ENCODE measurements at regions not wholly inside any gene's neighbourhood (a gene's known extent, or its start where the extent isn't known, plus 50 kb on each side); places are given as distances from the start of the nearest gene placed in this dataset.

- no peak overlapping the region for H3K27ac ChIP-seq (ENCODE audit: low read depth, low read length)
- H3K27me3 Mint-ChIP-seq (ENCODE audit: insufficient read depth) = no peaks in the 10 kb centered on the region
- DNase-seq = no peak
- H3K36me3 ChIP-seq (ENCODE audit: control insufficient read depth, insufficient read depth, low read length) = no peaks in the 10 kb centered on the region
- H3K4me3 ChIP-seq (ENCODE audit: low read length) = no peak overlapping the region
- H3K9ac ChIP-seq (ENCODE audit: extremely low read depth, low read length, poor library complexity, severe bottlenecking) = no peak overlapping the region
- no peaks in the 10 kb centered on the region for H3K4me1 Mint-ChIP-seq
- no peak overlapping the region for H3K4me3 Mint-ChIP-seq
- no peaks in the 10 kb centered on the region for H3K36me3 Mint-ChIP-seq (ENCODE audit: low read depth)
- TF ChIP-seq, protein P1, sequence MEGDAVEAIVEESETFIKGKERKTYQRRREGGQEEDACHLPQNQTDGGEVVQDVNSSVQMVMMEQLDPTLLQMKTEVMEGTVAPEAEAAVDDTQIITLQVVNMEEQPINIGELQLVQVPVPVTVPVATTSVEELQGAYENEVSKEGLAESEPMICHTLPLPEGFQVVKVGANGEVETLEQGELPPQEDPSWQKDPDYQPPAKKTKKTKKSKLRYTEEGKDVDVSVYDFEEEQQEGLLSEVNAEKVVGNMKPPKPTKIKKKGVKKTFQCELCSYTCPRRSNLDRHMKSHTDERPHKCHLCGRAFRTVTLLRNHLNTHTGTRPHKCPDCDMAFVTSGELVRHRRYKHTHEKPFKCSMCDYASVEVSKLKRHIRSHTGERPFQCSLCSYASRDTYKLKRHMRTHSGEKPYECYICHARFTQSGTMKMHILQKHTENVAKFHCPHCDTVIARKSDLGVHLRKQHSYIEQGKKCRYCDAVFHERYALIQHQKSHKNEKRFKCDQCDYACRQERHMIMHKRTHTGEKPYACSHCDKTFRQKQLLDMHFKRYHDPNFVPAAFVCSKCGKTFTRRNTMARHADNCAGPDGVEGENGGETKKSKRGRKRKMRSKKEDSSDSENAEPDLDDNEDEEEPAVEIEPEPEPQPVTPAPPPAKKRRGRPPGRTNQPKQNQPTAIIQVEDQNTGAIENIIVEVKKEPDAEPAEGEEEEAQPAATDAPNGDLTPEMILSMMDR (conservative IDR thresholded peaks at IDR 0.05) = no peak
- no peaks in the 10 kb centered on the region for H3K4me1 ChIP-seq (ENCODE audit: control insufficient read depth, insufficient read depth, low read length)
- 93 to 94% methylated on average over 3 to 5 of the region's 5 CpGs for WGBS, 2 experiments (ENCODE audit: insufficient coverage in 1 of 2, insufficient read length in 1 of 2)
- H3K9me3 ChIP-seq (ENCODE audit: control insufficient read depth, low read length) = no peaks in the 10 kb centered on the region
- no peaks in the 10 kb centered on the region for H3K9me3 Mint-ChIP-seq
- no peak overlapping the region for H3K27ac Mint-ChIP-seq
- no peaks in the 10 kb centered on the region for H3K27me3 ChIP-seq (ENCODE audit: control insufficient read depth, insufficient read depth, low read length, poor library complexity, severe bottlenecking)
Measured at GRCh38 chr11:39120890-39121289, 2338.6 kb downstream of the LRRC4C start.

DNA sequence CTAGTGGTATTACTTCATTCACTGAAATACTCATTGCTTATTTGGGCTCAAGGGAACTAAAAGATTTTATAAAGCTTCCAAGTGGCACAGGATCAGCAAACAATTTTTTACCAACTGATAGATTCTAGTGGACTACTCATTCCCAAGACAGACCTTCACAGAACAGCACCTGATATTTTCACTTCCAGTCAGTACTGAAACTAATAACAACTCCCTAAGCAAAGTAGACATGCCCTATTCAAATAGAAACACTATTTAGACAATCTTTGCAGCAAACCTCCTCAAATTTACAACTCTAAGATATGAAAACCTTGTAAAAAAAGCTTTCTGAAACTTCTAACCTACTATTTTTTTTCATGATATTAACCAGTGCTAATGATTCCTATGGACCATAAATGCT, 2345.8 kb downstream of the LRRC4C start:
- H3K4me1 ChIP-seq (ENCODE audit: control insufficient read depth, insufficient read depth, low read length) = no peaks in the 10 kb centered on the region
- Mint-ChIP-seq H3K36me3 (ENCODE audit: low read depth) (no peaks in the 10 kb centered on the region), H3K27me3 (ENCODE audit: insufficient read depth) (peaks cover 2% of the 10 kb centered on the region), H3K9me3 (no peaks in the 10 kb centered on the region), H3K27ac (no peak overlapping the region), H3K4me1 (peaks cover 3% of the 10 kb centered on the region), H3K4me3 (no peak overlapping the region)
- DNase-seq = no peak
- no peaks in the 10 kb centered on the region for H3K9me3 ChIP-seq (ENCODE audit: control insufficient read depth, low read length)
- H3K36me3 ChIP-seq (ENCODE audit: control insufficient read depth, insufficient read depth, low read length) = no peaks in the 10 kb centered on the region
- H3K27me3 ChIP-seq (ENCODE audit: control insufficient read depth, insufficient read depth, low read length, poor library complexity, severe bottlenecking) = no peaks in the 10 kb centered on the region
- no peak overlapping the region for H3K4me3 ChIP-seq (ENCODE audit: low read length)
- H3K27ac ChIP-seq (ENCODE audit: low read depth, low read length) = no peak overlapping the region
- TF ChIP-seq, protein P1 (conservative IDR thresholded peaks at IDR 0.05) = no peak
- H3K9ac ChIP-seq (ENCODE audit: extremely low read depth, low read length, poor library complexity, severe bottlenecking) = no peak overlapping the region

DNA sequence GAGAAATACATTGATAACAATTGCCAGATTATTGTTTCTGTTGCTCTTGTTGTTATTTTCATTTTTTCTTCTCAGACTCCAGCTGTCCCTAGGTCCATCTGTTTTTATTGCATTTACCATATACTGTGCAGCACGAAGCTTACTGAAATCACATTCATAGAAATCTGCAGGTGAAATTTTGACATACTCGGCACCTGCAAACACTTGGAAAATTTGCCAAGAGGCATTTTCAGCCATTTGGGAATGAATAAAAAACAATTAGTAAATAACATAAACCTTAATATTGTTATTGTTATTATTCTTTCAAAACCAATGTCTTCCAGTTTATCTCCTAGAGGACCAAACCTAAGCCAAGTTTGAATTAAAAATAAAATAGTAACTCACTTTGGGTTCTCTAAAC, 2357.2 kb downstream of the LRRC4C start:
- 85 to 100% methylated on average over 1 to 2 of the region's 2 CpGs for WGBS, 2 experiments (ENCODE audit: insufficient coverage in 1 of 2, insufficient read length in 1 of 2)
- Histone ChIP-seq H3K4me1 (ENCODE audit: control insufficient read depth, insufficient read depth, low read length) (no peaks in the 10 kb centered on the region), H3K36me3 (ENCODE audit: control insufficient read depth, insufficient read depth, low read length) (no peaks in the 10 kb centered on the region), H3K27ac (ENCODE audit: low read depth, low read length) (no peak overlapping the region), H3K9me3 (ENCODE audit: control insufficient read depth, low read length) (peaks cover 13% of the 10 kb centered on the region), H3K27me3 (ENCODE audit: control insufficient read depth, insufficient read depth, low read length, poor library complexity, severe bottlenecking) (no peaks in the 10 kb centered on the region), H3K4me3 (ENCODE audit: low read length) (no peak overlapping the region), H3K9ac (ENCODE audit: extremely low read depth, low read length, poor library complexity, severe bottlenecking) (no peak overlapping the region)
- TF ChIP-seq, protein P1 (conservative IDR thresholded peaks at IDR 0.05) = no peak
- DNase-seq = no peak
- Mint-ChIP-seq H3K9me3 (peaks cover 21% of the 10 kb centered on the region), H3K36me3 (ENCODE audit: low read depth) (no peaks in the 10 kb centered on the region), H3K4me3 (no peak overlapping the region), H3K27ac (no peak overlapping the region), H3K4me1 (no peaks in the 10 kb centered on the region), H3K27me3 (ENCODE audit: insufficient read depth) (no peaks in the 10 kb centered on the region)
